ENCODE measurements at regions not wholly inside any gene's neighbourhood (a gene's known extent, or its start where the extent isn't known, plus 50 kb on each side); places are given as distances from the start of the nearest gene placed in this dataset.
"Not testable (repeated sequence)": the region's sequence is repeated elsewhere in the genome, so short reads cannot be mapped to it uniquely, and the experiment has no call there.

- ATAC-seq (no peak), DNase-seq (no peak)
- intact Hi-C loops (cut with DNase I, micrococcal nuclease) = no loop called here
Observed at GRCh38 chr6:65988006-65988405, 281.0 kb upstream of the EYS start.

- ATAC-seq (no peak), DNase-seq (no peak)
- intact Hi-C loops (cut with DNase I, micrococcal nuclease) = no loop called here
Observed at GRCh38 chr6:65984089-65984488, 277.1 kb upstream of the EYS start.

GRCh38 chr6:65979120-65979519 lies 272.1 kb upstream of the EYS start:
- intact Hi-C loops (cut with DNase I, micrococcal nuclease) = no loop called here
- DNase-seq (no peak), ATAC-seq (no peak)

GRCh38 chr6:65971252-65971651 lies 264.2 kb upstream of the EYS start:
- DNase-seq; ATAC-seq; intact Hi-C loops (cut with DNase I, micrococcal nuclease): not testable (repeated sequence)

GRCh38 chr6:65964261-65964660 lies 257.2 kb upstream of the EYS start:
- no peak for ATAC-seq
- DNase-seq = no peak
- intact Hi-C loops (cut with DNase I, micrococcal nuclease) = no loop called here

GRCh38 chr6:65955034-65955433 lies 248.0 kb upstream of the EYS start:
- DNase-seq = no peak
- intact Hi-C loops (cut with DNase I, micrococcal nuclease) = no loop called here
- no peak for ATAC-seq

GRCh38 chr6:65948062-65948461 lies 241.0 kb upstream of the EYS start:
- no peak for ATAC-seq

GRCh38 chr6:65943548-65943947 lies 236.5 kb upstream of the EYS start:
- DNase-seq (no peak), ATAC-seq (no peak)
- intact Hi-C loops (cut with DNase I, micrococcal nuclease) = no loop called here

More at GRCh38 chr6:65948062-65948461, 241.0 kb upstream of the EYS start:
- intact Hi-C loops (cut with DNase I, micrococcal nuclease) = no loop called here
- no peak for DNase-seq

- intact Hi-C loops (cut with DNase I, micrococcal nuclease) = no loop called here
- ATAC-seq = no peak
- no peak for DNase-seq
Observed at GRCh38 chr6:65943051-65943450, 236.0 kb upstream of the EYS start.

GRCh38 chr6:65938000-65938399 lies 231.0 kb upstream of the EYS start:
- no peak for ATAC-seq
- no peak for DNase-seq
- intact Hi-C loops (cut with DNase I, micrococcal nuclease) = no loop called here

GRCh38 chr6:65935412-65935811 lies 228.4 kb upstream of the EYS start:
- ATAC-seq = no peak
- intact Hi-C loops (cut with DNase I, micrococcal nuclease) = no loop called here

GRCh38 chr6:65933390-65933789 lies 226.4 kb upstream of the EYS start:
- DNase-seq (no peak), ATAC-seq (no peak)
- intact Hi-C loops (cut with DNase I, micrococcal nuclease) = no loop called here

More at GRCh38 chr6:65935412-65935811, 228.4 kb upstream of the EYS start:
- DNase-seq = no peak

- intact Hi-C loops (cut with DNase I, micrococcal nuclease) = no loop called here
- ATAC-seq = no peak
- no peak for DNase-seq
Observed at GRCh38 chr6:65927141-65927540, 220.1 kb upstream of the EYS start.

GRCh38 chr6:65924411-65924810 lies 217.4 kb upstream of the EYS start:
- ATAC-seq = no peak
- DNase-seq = no peak
- intact Hi-C loops (cut with DNase I, micrococcal nuclease) = no loop called here

- intact Hi-C loops (cut with DNase I, micrococcal nuclease) = no loop called here
- ATAC-seq (no peak), DNase-seq (no peak)
Observed at GRCh38 chr6:65922049-65922448, 215.0 kb upstream of the EYS start.

- DNase-seq (no peak), ATAC-seq (no peak)
- intact Hi-C loops (cut with DNase I, micrococcal nuclease) = no loop called here
Observed at GRCh38 chr6:65908065-65908464, 201.0 kb upstream of the EYS start.

GRCh38 chr6:65903992-65904391 lies 197.0 kb upstream of the EYS start:
- intact Hi-C loops (cut with DNase I, micrococcal nuclease) = no loop called here
- no peak for ATAC-seq
- DNase-seq = no peak

- no peak for ATAC-seq
- DNase-seq = no peak
- intact Hi-C loops (cut with DNase I, micrococcal nuclease) = no loop called here
Observed at GRCh38 chr6:65900928-65901327, 193.9 kb upstream of the EYS start.

- intact Hi-C loops (cut with DNase I, micrococcal nuclease) = no loop called here
- ATAC-seq (no peak), DNase-seq (no peak)
Observed at GRCh38 chr6:65896140-65896539, 189.1 kb upstream of the EYS start.

GRCh38 chr6:65876668-65877067 lies 169.6 kb upstream of the EYS start:
- ATAC-seq (no peak), DNase-seq (no peak)
- intact Hi-C loops (cut with DNase I, micrococcal nuclease) = no loop called here

GRCh38 chr6:65852369-65852852 lies 145.4 kb upstream of the EYS start:
- ATAC-seq (no peak), DNase-seq (no peak)
- intact Hi-C loops (cut with DNase I, micrococcal nuclease) = no loop called here

GRCh38 chr6:65830151-65830550 lies 123.1 kb upstream of the EYS start:
- ATAC-seq (no peak), DNase-seq (no peak)
- intact Hi-C loops (cut with DNase I, micrococcal nuclease) = no loop called here

Measured in left colon (tissue), 2 donors.